Body of pancreas (tissue), 4 donors: ENCODE measurements at regions not wholly inside any gene's neighbourhood (a gene's known extent, or its start where the extent isn't known, plus 50 kb on each side); places are given as distances from the start of the nearest gene placed in this dataset.

Experiments
- POLR2A ChIP-seq, 3 donors: fragments of 450-650 bp; IDR thresholded peaks; one replicate each; pipeline ENCODE4 v1.6.1; 2016; ENCODE audit warnings: antibody characterized with exemption in 3 of 3, mild to moderate bottlenecking in 2 of 3
- TF ChIP-seq, protein P1 (sequence below), 7 experiments: fragments of 450-650 bp in 4 of 7; fragments of 200-600 bp in 3 of 7; sonication (generic) in 3 of 7; IDR thresholded peaks; one replicate each; pipeline ENCODE4 v1.5.1; 2016 to 2019; ENCODE audit warnings: antibody characterized with exemption in 7 of 7

DNA sequence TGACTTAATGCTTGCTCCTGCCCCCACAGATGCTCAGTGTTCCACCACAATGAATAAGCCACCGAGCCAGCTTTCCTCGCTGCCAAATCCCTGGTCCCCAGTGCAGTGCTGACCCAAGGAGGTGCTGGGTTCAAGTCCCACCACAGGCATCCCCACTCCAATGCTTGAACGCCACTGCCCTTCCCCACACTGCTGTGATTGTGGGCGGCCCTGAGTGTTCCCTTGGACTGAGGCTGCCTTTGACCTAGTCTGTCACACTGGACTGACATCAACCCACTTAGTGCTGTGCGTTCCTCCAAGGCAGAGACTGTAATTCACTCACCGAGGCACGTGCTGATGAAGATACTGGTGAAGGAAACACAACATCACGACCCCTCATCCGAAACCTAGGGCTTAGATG, 83.4 kb upstream of the TMCC3 start:
- TF ChIP-seq, protein P1, sequence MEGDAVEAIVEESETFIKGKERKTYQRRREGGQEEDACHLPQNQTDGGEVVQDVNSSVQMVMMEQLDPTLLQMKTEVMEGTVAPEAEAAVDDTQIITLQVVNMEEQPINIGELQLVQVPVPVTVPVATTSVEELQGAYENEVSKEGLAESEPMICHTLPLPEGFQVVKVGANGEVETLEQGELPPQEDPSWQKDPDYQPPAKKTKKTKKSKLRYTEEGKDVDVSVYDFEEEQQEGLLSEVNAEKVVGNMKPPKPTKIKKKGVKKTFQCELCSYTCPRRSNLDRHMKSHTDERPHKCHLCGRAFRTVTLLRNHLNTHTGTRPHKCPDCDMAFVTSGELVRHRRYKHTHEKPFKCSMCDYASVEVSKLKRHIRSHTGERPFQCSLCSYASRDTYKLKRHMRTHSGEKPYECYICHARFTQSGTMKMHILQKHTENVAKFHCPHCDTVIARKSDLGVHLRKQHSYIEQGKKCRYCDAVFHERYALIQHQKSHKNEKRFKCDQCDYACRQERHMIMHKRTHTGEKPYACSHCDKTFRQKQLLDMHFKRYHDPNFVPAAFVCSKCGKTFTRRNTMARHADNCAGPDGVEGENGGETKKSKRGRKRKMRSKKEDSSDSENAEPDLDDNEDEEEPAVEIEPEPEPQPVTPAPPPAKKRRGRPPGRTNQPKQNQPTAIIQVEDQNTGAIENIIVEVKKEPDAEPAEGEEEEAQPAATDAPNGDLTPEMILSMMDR (IDR thresholded peaks at IDR 0.05) = no peak
- TF ChIP-seq POLR2A (IDR thresholded peaks at IDR 0.05) = no peak
